A549 (cell line): ENCODE measurements at regions not wholly inside any gene's neighbourhood (a gene's known extent, or its start where the extent isn't known, plus 50 kb on each side); places are given as distances from the start of the nearest gene placed in this dataset.

Experiments
- ATAC-seq, 2 experiments: fragments of 200-7000 bp in 1 of 2; fragments of >200 bp in 1 of 2; cut with Nextera tagmentation in 1 of 2; cut with Tn5 transposase in 1 of 2; 3 replicates each; pipeline versions ENCODE4 v1.8.0 to v1.9.1; 2018 to 2020; ENCODE audit warnings: mild to moderate bottlenecking in 1 of 2, moderate library complexity in 1 of 2
- CTCF ChIA-PET: fragments of 300-600 bp; sonication (Branson Sonifier 250); formaldehyde crosslinking; extraction: SDS; loops from one replicate; lab custom pipeline; 2021; ENCODE audit warnings: antibody characterized with exemption, inconsistent platforms; lab: Yijun Ruan, JAX
- POLR2A ChIA-PET: fragments of 350-600 bp; formaldehyde crosslinking; extraction: SDS; loops from one replicate; lab custom pipeline; 2021; ENCODE audit warnings: antibody characterized with exemption, inconsistent platforms; lab: Yijun Ruan, JAX
- DNase-seq, 2 experiments: peaks; one replicate each; pipeline versions ENCODE4 v3.0.0 to v3.0.0-alpha.2; 2011 to 2016; ENCODE audit warnings: low read depth in 1 of 2, low spot score in 1 of 2
- FAIRE-seq: peaks from 2 replicates; lab custom pipeline; 2011; peaks lifted over from hg19 to GRCh38; lab: Jason Lieb, UNC
- H3K27ac ChIP-seq, 2 experiments: fragments of >200 bp; sonication (Bioruptor Twin); formaldehyde crosslinking; 3 replicates each; pipeline ENCODE4 v1.5.1; 2016 to 2017
- H3K4me1 ChIP-seq: fragments of >200 bp; sonication (Bioruptor Twin); formaldehyde crosslinking; 3 replicates; pipeline ENCODE4 v1.6.1; 2016
- H3K4me2 ChIP-seq: fragments of >200 bp; sonication (Bioruptor Twin); formaldehyde crosslinking; 3 replicates; pipeline ENCODE4 v1.6.1; 2016
- H3K4me3 ChIP-seq: fragments of >200 bp; sonication (Bioruptor Twin); formaldehyde crosslinking; 3 replicates; pipeline ENCODE4 v1.5.1; 2016
- H3K9me3 ChIP-seq: fragments of >200 bp; sonication (Bioruptor Twin); formaldehyde crosslinking; 3 replicates; pipeline ENCODE4 v1.6.1; 2016
- CBX2 ChIP-seq: fragments of 200-600 bp; sonication (generic); IDR thresholded peaks from 2 replicates; pipeline ENCODE4 v1.6.1; 2016; ENCODE audit warnings: low read depth, mild to moderate bottlenecking, borderline replicate concordance
- CBX8 ChIP-seq: fragments of 200-600 bp; sonication (generic); IDR thresholded peaks from 2 replicates; pipeline ENCODE4 v1.6.1; 2016
- CHD2 ChIP-seq: fragments of 150-350 bp; IDR thresholded peaks from 2 replicates; pipeline ENCODE4 v1.6.1; 2014; ENCODE audit warnings: low read length; ENCODE audit not compliant: partially characterized antibody
- CHD4 ChIP-seq: fragments of 200-600 bp; sonication (generic); IDR thresholded peaks from 2 replicates; pipeline ENCODE4 v1.6.1; 2016; ENCODE audit warnings: antibody characterized with exemption, mild to moderate bottlenecking, borderline replicate concordance
- CTCF ChIP-seq: fragments of >200 bp; sonication (Bioruptor Twin); formaldehyde crosslinking; IDR thresholded peaks from 3 replicates; pipeline ENCODE4 v1.5.1; 2016
- ELK1 ChIP-seq: fragments of 150-350 bp; IDR thresholded peaks from 2 replicates; pipeline ENCODE4 v1.6.1; 2014; ENCODE audit warnings: low read depth, mild to moderate bottlenecking, low read length
- FOSL2 ChIP-seq, 2 experiments: fragments of 450-650 bp in 1 of 2; fragments of >200 bp in 1 of 2; sonication (Bioruptor Twin) in 1 of 2; formaldehyde crosslinking; IDR thresholded peaks; 2 replicates each; pipeline versions ENCODE4 v1.5.0 to v1.6.1; 2016 to 2020; ENCODE audit warnings: mild to moderate bottlenecking in 1 of 2, moderate library complexity in 1 of 2
- HDAC2 ChIP-seq: fragments of 200-600 bp; sonication (generic); IDR thresholded peaks from 2 replicates; pipeline ENCODE4 v1.6.1; 2016
- JUN ChIP-seq, 2 experiments: fragments of >200 bp; sonication (Bioruptor Twin); formaldehyde crosslinking; IDR thresholded peaks; 2 replicates in 1 of 2; 3 replicates in 1 of 2; pipeline ENCODE4 v1.6.1; 2016 to 2017
- MAFK ChIP-seq: fragments of 450-650 bp; IDR thresholded peaks from 2 replicates; pipeline ENCODE4 v1.6.1; 2014; ENCODE audit not compliant: partially characterized antibody
- MYC ChIP-seq: IDR thresholded peaks from 2 replicates; pipeline ENCODE4 v1.6.1; 2012; ENCODE audit warnings: mild to moderate bottlenecking, inconsistent platforms, low read length, improper control_type of control experiment, borderline replicate concordance
- NR3C1 ChIP-seq: fragments of >200 bp; sonication (Bioruptor Twin); formaldehyde crosslinking; IDR thresholded peaks from 3 replicates; pipeline ENCODE4 v1.6.1; 2017
- PBX3 ChIP-seq: IDR thresholded peaks from 2 replicates; pipeline ENCODE4 v1.6.1; 2012
- POLR2A ChIP-seq: IDR thresholded peaks from 2 replicates; pipeline ENCODE4 v1.6.1; 2012; ENCODE audit warnings: mild to moderate bottlenecking, low read length
- RAD21 ChIP-seq, 2 experiments: fragments of >200 bp in 1 of 2; sonication (Bioruptor Twin) in 1 of 2; formaldehyde crosslinking in 1 of 2; IDR thresholded peaks in 1 of 2; conservative IDR thresholded peaks in 1 of 2; 2 replicates in 1 of 2; 3 replicates in 1 of 2; pipeline ENCODE4 v1.6.1; 2012 to 2018; ENCODE audit warnings: inconsistent platforms in 1 of 2
- RCOR1 ChIP-seq: fragments of 150-350 bp; IDR thresholded peaks from 2 replicates; pipeline ENCODE4 v1.6.1; 2014; ENCODE audit warnings: antibody characterized with exemption, low read length, low read depth
- REST ChIP-seq: fragments of 200-600 bp; sonication (generic); IDR thresholded peaks from 2 replicates; pipeline ENCODE4 v1.6.1; 2016; ENCODE audit warnings: antibody characterized with exemption, mild to moderate bottlenecking, moderate library complexity
- RNF2 ChIP-seq: fragments of 200-600 bp; sonication (generic); IDR thresholded peaks from 2 replicates; pipeline ENCODE4 v1.6.1; 2016; ENCODE audit warnings: low read depth, mild to moderate bottlenecking, antibody characterized with exemption, moderate library complexity, borderline replicate concordance
- TP53 ChIP-seq: fragments of 250-450 bp; sonication (Bioruptor Pico); IDR thresholded peaks from 2 replicates; pipeline ENCODE4 v1.5.0; 2021; ENCODE audit warnings: mild to moderate bottlenecking, moderate library complexity
- USF2 ChIP-seq: fragments of 450-650 bp; IDR thresholded peaks from 2 replicates; pipeline ENCODE4 v1.6.1; 2014; ENCODE audit warnings: antibody characterized with exemption
- ZC3H11A ChIP-seq: fragments of 450-650 bp; IDR thresholded peaks from 2 replicates; pipeline ENCODE4 v1.6.1; 2014; ENCODE audit warnings: antibody characterized with exemption, mild to moderate bottlenecking
- ZSCAN20 ChIP-seq: fragments of 250-450 bp; sonication (Bioruptor Pico); IDR thresholded peaks from 2 replicates; pipeline ENCODE4 v1.8.0; 2022; ENCODE audit warnings: mild to moderate bottlenecking, moderate library complexity
- WGBS: methylation state at CpG from one replicate; pipeline ENCODE4 v1.1.6; 2017; ENCODE audit errors: missing lambda C conversion rate; 5-methylcytosine and 5-hydroxymethylcytosine counted together

GRCh38 chr13:38045278-38046048 lies 175.9 kb upstream of the TRPC4 start:
- ChIA-PET CTCF (no interaction called here), POLR2A (no interaction called here)
- TF ChIP-seq USF2, result no peak
- no peak for TF ChIP-seq NR3C1
- no peak for TF ChIP-seq MAFK
- TF ChIP-seq CHD2, result no peak
- TF ChIP-seq RAD21 (conservative IDR thresholded peaks at IDR 0.05 in 1 of 2, IDR thresholded peaks at IDR 0.05 in 1 of 2), result peak in 1 of 2 experiments; percentile 31; a peak in 1 of 5 replicates
- no peak for FAIRE-seq
- DNase-seq, result peak in 1 of 2 experiments; percentile 7
- no peaks in the 10 kb centered on the region for H3K4me1 ChIP-seq
- H3K4me2 ChIP-seq, result no peak overlapping the region
- H3K4me3 ChIP-seq, result no peak overlapping the region
- no peak overlapping the region for H3K27ac ChIP-seq
- 27% methylated on average over 4 of the region's 8 CpGs for WGBS
- 0 out of 6 replicates have a peak, but pooled peaks of 1 of the 2 experiments have one; percentile 48 for ATAC-seq
- no peaks in the 10 kb centered on the region for H3K9me3 ChIP-seq

GRCh38 chr13:38044067-38044466 lies 174.5 kb upstream of the TRPC4 start:
- TF ChIP-seq ELK1, result no peak
- TF ChIP-seq CHD4, result no peak
- TF ChIP-seq CBX8, result no peak
- TF ChIP-seq PBX3, result no peak
- no peak for TF ChIP-seq POLR2A
- no peak for TF ChIP-seq ZSCAN20 (CRISPR knock-in tag)
- no peak for TF ChIP-seq JUN (IDR thresholded peaks at IDR 0.05)
- TF ChIP-seq USF2, result no peak
- no peak for TF ChIP-seq REST
- no peak for TF ChIP-seq RCOR1
- TF ChIP-seq RNF2, result no peak
- TF ChIP-seq TP53 (CRISPR knock-in tag), result no peak
- TF ChIP-seq FOSL2 (IDR thresholded peaks at IDR 0.05), result no peak
- no peak for TF ChIP-seq FOSL2 (CRISPR knock-in tag; IDR thresholded peaks at IDR 0.05)
- TF ChIP-seq ZC3H11A, result no peak
- TF ChIP-seq CBX2, result no peak
- no peak for TF ChIP-seq CTCF
- no peak for TF ChIP-seq NR3C1
- TF ChIP-seq HDAC2, result no peak
- no peak for TF ChIP-seq MYC
- no peak overlapping the region for H3K4me2 ChIP-seq
- CTCF ChIA-PET, result interaction anchor here (1.2 kb wide), 1 partner anchor 486 kb away, joined by 3 read pairs; no protein-coding TSS in a partner anchor
- no peak for DNase-seq
- no peak for FAIRE-seq
- WGBS, result 25% methylated on average over 1 of the region's 4 CpGs
- POLR2A ChIA-PET, result no interaction called here
- no peak for ATAC-seq
- H3K27ac ChIP-seq, result no peak overlapping the region
- H3K4me3 ChIP-seq, result no peak overlapping the region
- H3K4me1 ChIP-seq, result no peaks in the 10 kb centered on the region
- H3K9me3 ChIP-seq, result no peaks in the 10 kb centered on the region
